ENCODE measurements at regions not wholly inside any gene's neighbourhood (a gene's known extent, or its start where the extent isn't known, plus 50 kb on each side); places are given as distances from the start of the nearest gene placed in this dataset.

- no peaks in the 10 kb centered on the region for H3K36me3 Mint-ChIP-seq (ENCODE audit: insufficient read depth)
- peaks cover 5% of the 10 kb centered on the region for H3K4me1 Mint-ChIP-seq (ENCODE audit: low read depth)
- H3K27ac Mint-ChIP-seq = no peak overlapping the region
- H3K27me3 Mint-ChIP-seq = peaks cover 24% of the 10 kb centered on the region
- no peaks in the 10 kb centered on the region for H3K9me3 Mint-ChIP-seq (ENCODE audit: low read depth)
- TF ChIP-seq CTCF (IDR thresholded peaks at IDR 0.05; ENCODE audit: unreplicated experiment) = no peak
- no peak overlapping the region for H3K4me3 Mint-ChIP-seq (ENCODE audit: low read depth)
- DNase-seq (ENCODE audit: low spot score, unreplicated experiment) = no peak
Observed at GRCh38 chr10:71036297-71036966, 148.1 kb upstream of the PCBD1 start.

GRCh38 chr10:71038091-71038633 is 149.8 kb upstream of the PCBD1 start:
- H3K9me3 Mint-ChIP-seq (ENCODE audit: low read depth) = no peaks in the 10 kb centered on the region
- peaks cover 5% of the 10 kb centered on the region for H3K4me1 Mint-ChIP-seq (ENCODE audit: low read depth)
- no peak overlapping the region for H3K4me3 Mint-ChIP-seq (ENCODE audit: low read depth)
- no peak for TF ChIP-seq CTCF (IDR thresholded peaks at IDR 0.05; ENCODE audit: unreplicated experiment)
- H3K27me3 Mint-ChIP-seq = peaks cover 25% of the 10 kb centered on the region
- H3K27ac Mint-ChIP-seq = no peak overlapping the region
- no peak for DNase-seq (ENCODE audit: low spot score, unreplicated experiment)
- H3K36me3 Mint-ChIP-seq (ENCODE audit: insufficient read depth) = no peaks in the 10 kb centered on the region

GRCh38 chr10:71038921-71039320 is 150.6 kb upstream of the PCBD1 start:
- H3K9me3 Mint-ChIP-seq (ENCODE audit: low read depth) = no peaks in the 10 kb centered on the region
- H3K27ac Mint-ChIP-seq = no peak overlapping the region
- DNase-seq (ENCODE audit: low spot score, unreplicated experiment) = no peak
- peaks cover 5% of the 10 kb centered on the region for H3K4me1 Mint-ChIP-seq (ENCODE audit: low read depth)
- TF ChIP-seq CTCF (IDR thresholded peaks at IDR 0.05; ENCODE audit: unreplicated experiment) = no peak
- H3K36me3 Mint-ChIP-seq (ENCODE audit: insufficient read depth) = no peaks in the 10 kb centered on the region
- peaks cover 25% of the 10 kb centered on the region for H3K27me3 Mint-ChIP-seq
- H3K4me3 Mint-ChIP-seq (ENCODE audit: low read depth) = no peak overlapping the region

- Mint-ChIP-seq H3K9me3 (ENCODE audit: low read depth) (no peaks in the 10 kb centered on the region), H3K27me3 (peaks cover 25% of the 10 kb centered on the region)
Observed at GRCh38 chr10:71039551-71039950, 151.2 kb upstream of the PCBD1 start.

GRCh38 chr10:71040343-71040742 is 152.0 kb upstream of the PCBD1 start:
- Mint-ChIP-seq H3K4me1 (ENCODE audit: low read depth) (peaks cover 12% of the 10 kb centered on the region), H3K27me3 (peaks cover 25% of the 10 kb centered on the region), H3K27ac (no peak overlapping the region), H3K9me3 (ENCODE audit: low read depth) (no peaks in the 10 kb centered on the region), H3K4me3 (ENCODE audit: low read depth) (no peak overlapping the region), H3K36me3 (ENCODE audit: insufficient read depth) (no peaks in the 10 kb centered on the region)
- no peak for TF ChIP-seq CTCF (IDR thresholded peaks at IDR 0.05; ENCODE audit: unreplicated experiment)
- no peak for DNase-seq (ENCODE audit: low spot score, unreplicated experiment)

More at GRCh38 chr10:71039551-71039950, 151.2 kb upstream of the PCBD1 start:
- no peak for DNase-seq (ENCODE audit: low spot score, unreplicated experiment)
- Mint-ChIP-seq H3K4me1 (ENCODE audit: low read depth) (peaks cover 5% of the 10 kb centered on the region), H3K36me3 (ENCODE audit: insufficient read depth) (no peaks in the 10 kb centered on the region), H3K4me3 (ENCODE audit: low read depth) (no peak overlapping the region), H3K27ac (no peak overlapping the region)
- no peak for TF ChIP-seq CTCF (IDR thresholded peaks at IDR 0.05; ENCODE audit: unreplicated experiment)
